ENCODE measurements at regions not wholly inside any gene's neighbourhood (a gene's known extent, or its start where the extent isn't known, plus 50 kb on each side); places are given as distances from the start of the nearest gene placed in this dataset.
"Not testable (repeated sequence)": the region's sequence is repeated elsewhere in the genome, so short reads cannot be mapped to it uniquely, and the experiment has no call there.

GRCh38 chr2:136284226-136285119 lies 166.5 kb upstream of the CXCR4 start:
- no peak for TF ChIP-seq CTCF (IDR thresholded peaks at IDR 0.05; ENCODE audit: low read depth, low read length, missing control alignments)
- no peak for DNase-seq (ENCODE audit: low read depth)
- in situ Hi-C loops (cut with HindIII; ENCODE audit: low sequenced_read_pairs), result no loop called here
- H3K4me3 ChIP-seq (ENCODE audit: low read depth, low read length), result no peak overlapping the region

DNA sequence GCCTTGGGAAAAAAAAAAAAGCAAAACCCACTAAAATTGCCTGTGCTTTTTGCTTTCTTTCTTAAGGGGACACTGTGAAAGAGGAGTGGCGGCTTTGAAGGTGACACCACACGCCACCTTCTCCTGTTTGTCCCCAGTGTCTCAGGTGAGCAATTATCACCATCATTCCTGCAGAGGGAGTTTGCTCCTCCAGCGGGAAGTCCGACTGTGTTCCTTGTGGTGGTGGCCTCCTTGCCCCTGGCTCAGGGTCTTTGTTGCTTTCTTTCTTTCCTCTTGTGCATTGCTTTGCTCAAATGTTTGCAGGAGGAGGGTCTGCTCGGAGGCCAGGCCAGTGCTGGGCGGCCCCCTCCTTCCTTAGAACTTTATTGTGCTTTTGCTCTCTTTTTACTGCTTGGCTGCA lies 164.3 kb upstream of the CXCR4 start:
- in situ Hi-C loops (cut with HindIII; ENCODE audit: low sequenced_read_pairs), result no loop called here

GRCh38 chr2:136281281-136282114 lies 163.5 kb upstream of the CXCR4 start:
- no peak for DNase-seq (ENCODE audit: low read depth)
- TF ChIP-seq CTCF (IDR thresholded peaks at IDR 0.05; ENCODE audit: low read depth, low read length, missing control alignments), result no peak
- H3K4me3 ChIP-seq (ENCODE audit: low read depth, low read length), result no peak overlapping the region
- in situ Hi-C loops (cut with HindIII; ENCODE audit: low sequenced_read_pairs), result no loop called here

More for the DNA sequence above, 164.3 kb upstream of the CXCR4 start:
- TF ChIP-seq CTCF (IDR thresholded peaks at IDR 0.05; ENCODE audit: low read depth, low read length, missing control alignments), result no peak
- no peak for DNase-seq (ENCODE audit: low read depth)
- H3K4me3 ChIP-seq (ENCODE audit: low read depth, low read length), result no peak overlapping the region

GRCh38 chr2:136266346-136266745 lies 148.4 kb upstream of the CXCR4 start:
- in situ Hi-C loops (cut with HindIII; ENCODE audit: low sequenced_read_pairs); H3K4me3 ChIP-seq (ENCODE audit: low read depth, low read length); DNase-seq (ENCODE audit: low read depth): not testable (repeated sequence)

DNA sequence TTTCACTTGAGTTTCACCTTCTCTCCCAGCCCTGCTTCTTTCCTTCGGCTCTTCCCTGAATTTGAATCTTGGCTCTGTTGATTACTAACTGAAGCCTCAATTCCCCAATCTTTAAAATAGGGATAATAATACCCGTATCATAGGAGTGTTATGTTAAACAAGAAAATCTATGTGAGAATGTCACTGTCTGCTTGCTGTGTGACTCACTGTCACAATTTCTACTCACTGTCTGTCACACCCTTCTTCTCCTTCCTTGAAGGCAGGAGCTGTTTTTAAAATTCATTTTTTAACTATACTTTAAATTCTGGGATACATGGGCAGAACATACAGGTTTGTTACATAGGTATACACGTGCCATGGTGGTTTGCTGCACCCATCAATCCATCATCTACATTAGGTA lies 141.6 kb upstream of the CXCR4 start:
- no peak overlapping the region for H3K4me3 ChIP-seq (ENCODE audit: low read depth, low read length)
- DNase-seq (ENCODE audit: low read depth), result no peak
- TF ChIP-seq CTCF (IDR thresholded peaks at IDR 0.05; ENCODE audit: low read depth, low read length, missing control alignments), result no peak
- in situ Hi-C loops (cut with HindIII; ENCODE audit: low sequenced_read_pairs), result loop anchor here (5.0 kb wide), 1 partner anchor 82 kb away; no protein-coding TSS in a partner anchor

- DNase-seq (ENCODE audit: low read depth), result no peak
- no peak for TF ChIP-seq CTCF (IDR thresholded peaks at IDR 0.05; ENCODE audit: low read depth, low read length, missing control alignments)
- in situ Hi-C loops (cut with HindIII; ENCODE audit: low sequenced_read_pairs), result loop anchor here (5.0 kb wide), 1 partner anchor 81 kb away; no protein-coding TSS in a partner anchor
- H3K4me3 ChIP-seq (ENCODE audit: low read depth, low read length), result no peak overlapping the region
Measured at GRCh38 chr2:136257893-136258292, 139.9 kb upstream of the CXCR4 start.

Data from astrocyte of the cerebellum (primary cell).